Activated naive CD4-positive, alpha-beta T cell treated with Interleukin-2 at 50 U/mL for 16 hours (primary cell): ENCODE measurements at regions not wholly inside any gene's neighbourhood (a gene's known extent, or its start where the extent isn't known, plus 50 kb on each side); places are given as distances from the start of the nearest gene placed in this dataset.
"Not testable (repeated sequence)": the region's sequence is repeated elsewhere in the genome, so short reads cannot be mapped to it uniquely, and the experiment has no call there.

Experiments
- DNase-seq: peaks from one replicate; pipeline ENCODE4 v3.0.0-alpha.2; 2020

GRCh38 chr2:234271338-234271737, 220.8 kb downstream of the SPP2 start:
- no peak for DNase-seq

DNA sequence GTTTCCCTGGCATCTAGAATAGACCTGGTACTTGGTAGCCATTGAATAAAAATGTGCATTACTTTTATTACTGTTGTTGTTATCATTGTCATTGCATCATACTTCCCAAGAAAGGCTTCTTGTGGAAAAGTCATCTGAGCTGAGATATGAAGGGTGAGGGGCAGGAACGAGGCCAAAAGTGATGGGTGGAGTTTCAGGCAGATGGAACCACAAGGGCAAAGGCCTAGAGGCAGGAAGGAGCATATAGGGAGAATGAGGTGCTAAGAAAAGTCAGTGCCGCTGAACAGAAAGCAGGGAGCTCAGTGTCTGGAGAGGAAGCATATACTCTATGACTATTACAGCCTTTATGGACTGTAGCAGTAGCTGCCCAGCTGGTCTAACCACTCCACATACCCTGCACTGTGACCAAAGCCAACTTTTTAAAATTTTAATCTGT, 219.3 kb downstream of the SPP2 start:
- DNase-seq = no peak

- no peak for DNase-seq
These were observed 217.0 kb downstream of the SPP2 start for GRCh38 chr2:234267534-234267933.

- no peak for DNase-seq
These were observed 216.4 kb downstream of the SPP2 start for GRCh38 chr2:234266952-234267351.

GRCh38 chr2:234265206-234265605, 214.7 kb downstream of the SPP2 start:
- no peak for DNase-seq

DNA sequence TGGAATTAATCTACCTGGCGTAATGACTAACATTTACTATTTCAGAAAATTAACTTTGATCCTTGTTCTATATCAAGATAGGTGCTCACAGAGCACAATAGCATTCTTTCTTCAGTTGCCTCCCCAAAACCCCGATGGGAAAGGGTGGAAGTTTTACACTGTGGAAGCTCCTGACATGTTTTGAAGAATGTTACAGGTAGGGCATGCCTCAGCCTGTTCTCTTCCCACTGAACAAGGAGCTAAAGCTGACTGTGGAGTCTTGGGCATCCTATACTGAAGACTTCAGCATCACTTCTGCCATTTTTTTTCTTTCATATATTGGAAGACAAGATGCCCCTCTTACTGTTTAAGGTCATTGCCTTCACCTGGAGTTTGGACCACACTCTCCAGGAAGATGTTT, 211.2 kb downstream of the SPP2 start:
- DNase-seq = no peak

GRCh38 chr2:234259440-234259839, 208.9 kb downstream of the SPP2 start:
- DNase-seq = no peak

- DNase-seq = no peak
These were observed 208.2 kb downstream of the SPP2 start for GRCh38 chr2:234258562-234259141.

- DNase-seq = peak; percentile 25
These were observed 207.5 kb downstream of the SPP2 start for GRCh38 chr2:234257859-234258561.

- DNase-seq = no peak
These were observed 206.0 kb downstream of the SPP2 start for GRCh38 chr2:234256516-234256915.

DNA sequence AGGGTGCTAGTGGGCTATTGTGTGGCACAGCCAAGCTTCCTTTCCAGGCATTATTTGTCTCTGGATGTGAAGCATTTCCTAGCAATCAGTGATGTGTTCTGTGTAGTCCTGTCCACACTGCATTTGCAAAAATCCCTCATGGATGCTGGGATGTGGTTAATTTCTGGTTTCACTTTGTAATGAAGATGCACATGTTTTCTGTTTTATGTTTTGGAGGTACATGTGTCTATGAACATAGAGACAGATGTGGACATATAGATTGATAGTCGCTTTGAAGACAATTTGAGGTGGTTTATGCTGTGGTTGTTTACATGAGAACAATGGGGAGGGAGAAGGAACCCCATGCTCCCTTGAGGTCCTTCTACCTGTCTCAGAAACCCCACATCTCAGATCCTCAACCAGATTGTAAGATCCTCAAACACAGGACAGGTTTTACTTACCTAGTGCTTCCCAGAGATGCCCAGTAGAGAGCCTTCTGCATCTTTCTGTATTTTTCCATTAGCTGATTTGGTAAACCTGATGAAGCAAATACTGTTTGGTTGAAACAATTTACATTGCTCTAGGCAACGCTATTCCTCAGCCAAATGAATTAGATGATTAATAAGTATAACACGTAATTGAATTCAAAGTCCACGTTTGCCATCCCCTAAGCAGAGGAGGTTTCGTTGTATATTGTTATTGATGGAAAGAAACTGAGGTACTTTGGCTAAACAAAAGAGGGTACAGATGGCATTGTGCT, 204.4 kb downstream of the SPP2 start:
- no peak for DNase-seq

DNA sequence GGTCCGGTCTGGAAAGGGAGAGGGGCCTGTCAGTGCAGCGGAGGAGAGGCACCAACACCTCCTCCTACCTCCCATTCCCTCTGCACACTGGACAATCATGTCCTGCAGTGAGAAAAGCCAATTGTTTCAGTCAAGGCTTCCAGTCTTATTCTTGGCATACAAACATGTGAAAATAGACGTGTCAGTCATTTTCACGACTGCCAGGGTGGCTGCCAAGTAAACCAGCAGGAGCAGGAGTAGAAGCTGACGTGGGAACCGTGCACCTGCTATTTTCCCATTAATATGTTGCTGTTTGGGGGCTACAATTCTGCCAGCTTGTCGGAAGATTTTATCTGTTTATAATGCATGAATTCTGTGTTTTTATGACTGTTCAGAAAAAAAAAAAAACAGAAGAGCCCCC, 202.3 kb downstream of the SPP2 start:
- DNase-seq = no peak

- no peak for DNase-seq
These were observed 201.1 kb downstream of the SPP2 start for GRCh38 chr2:234251326-234252271.

DNA sequence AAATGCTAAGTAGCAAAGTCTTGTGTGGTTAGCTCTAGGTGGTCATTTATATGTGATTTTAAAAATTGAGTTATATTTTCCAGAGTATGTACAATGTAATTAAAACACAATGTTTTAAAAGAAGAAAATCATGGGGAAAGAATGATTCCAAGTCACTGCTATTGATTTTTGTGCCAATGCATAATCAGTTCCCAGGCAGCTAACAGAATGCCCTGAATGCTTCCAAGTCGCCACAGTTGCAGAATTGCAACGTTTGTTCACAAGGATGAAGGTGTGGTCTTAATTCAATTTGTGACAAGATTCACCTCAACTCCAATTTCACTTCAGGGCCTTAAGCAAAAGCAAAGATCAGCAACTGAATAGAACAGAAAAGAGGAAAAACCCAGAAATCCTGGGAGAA, 200.4 kb downstream of the SPP2 start:
- DNase-seq = no peak

DNA sequence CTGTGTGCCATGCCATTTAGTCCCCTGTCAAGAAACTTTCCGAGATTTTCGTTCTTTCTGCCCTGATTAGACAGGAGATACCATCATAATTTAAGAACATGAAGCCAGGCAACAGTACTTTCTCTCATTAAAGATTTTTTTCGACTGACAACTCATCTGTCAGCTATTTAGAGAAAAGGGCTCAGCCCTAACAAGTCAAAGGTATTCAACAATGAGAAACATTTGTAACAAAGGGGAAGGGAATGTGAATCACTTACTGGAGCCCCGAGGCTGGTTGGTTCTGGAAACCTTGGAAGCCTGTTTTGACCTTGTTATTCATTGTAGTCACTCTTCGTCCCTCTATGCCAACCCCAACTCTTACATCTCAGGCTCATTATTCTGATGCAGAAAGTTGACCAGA, 199.4 kb downstream of the SPP2 start:
- no peak for DNase-seq

DNA sequence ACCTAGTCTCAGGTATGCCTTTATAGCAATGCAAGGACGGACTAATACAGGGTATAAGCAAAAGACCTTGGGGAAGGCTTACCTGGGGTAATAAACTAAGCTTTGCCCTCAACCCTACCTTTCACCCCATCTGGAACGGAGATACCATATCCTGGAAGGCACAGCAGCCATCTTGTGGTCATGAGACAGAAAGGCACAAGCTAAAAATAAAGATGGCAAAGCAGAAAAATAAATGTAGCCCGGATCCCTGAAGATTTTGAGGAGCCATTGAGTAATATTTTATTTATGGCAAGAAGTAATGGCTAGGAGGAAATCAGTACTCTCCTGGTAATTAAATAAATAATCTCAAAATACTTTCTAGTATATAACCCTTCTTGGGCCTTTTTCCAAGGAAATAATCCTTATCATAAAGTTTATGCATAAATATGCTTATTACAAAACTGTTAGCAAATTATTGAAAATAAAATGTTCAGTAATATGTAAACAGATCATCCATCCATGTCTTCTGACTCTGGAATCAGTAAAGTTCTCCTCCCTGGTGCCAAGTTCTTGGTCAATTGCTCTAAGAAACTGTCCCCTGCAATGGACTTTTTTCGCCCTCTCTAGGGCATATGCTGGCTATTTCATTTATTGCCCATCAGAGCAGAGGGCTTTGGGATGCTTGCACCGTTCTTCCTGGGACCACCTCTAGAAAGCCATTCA, 198.7 kb downstream of the SPP2 start:
- no peak for DNase-seq

GRCh38 chr2:234248213-234248710, 197.8 kb downstream of the SPP2 start:
- not testable (repeated sequence) for DNase-seq

GRCh38 chr2:234247453-234248180, 197.1 kb downstream of the SPP2 start:
- DNase-seq = no peak

DNA sequence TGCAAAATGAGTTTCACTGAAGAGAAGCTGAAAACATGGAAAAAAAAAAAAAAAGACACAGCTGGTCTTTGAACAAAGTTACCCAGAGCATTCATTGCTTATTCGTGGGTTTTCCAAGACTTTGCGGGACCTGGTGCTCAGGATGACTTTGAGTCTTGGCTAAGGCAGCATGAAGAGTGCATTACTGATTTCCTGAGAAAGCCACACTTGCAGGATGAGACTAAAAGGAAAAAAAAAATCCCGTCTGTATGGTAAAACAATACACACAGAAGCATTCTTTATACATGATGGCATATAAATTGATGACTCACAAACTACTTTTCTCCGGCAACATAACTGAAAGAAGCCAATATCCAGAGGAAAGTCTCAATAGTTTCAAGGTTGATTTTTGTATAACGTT, 195.4 kb downstream of the SPP2 start:
- no peak for DNase-seq

GRCh38 chr2:234243871-234244565, 193.5 kb downstream of the SPP2 start:
- no peak for DNase-seq

DNA sequence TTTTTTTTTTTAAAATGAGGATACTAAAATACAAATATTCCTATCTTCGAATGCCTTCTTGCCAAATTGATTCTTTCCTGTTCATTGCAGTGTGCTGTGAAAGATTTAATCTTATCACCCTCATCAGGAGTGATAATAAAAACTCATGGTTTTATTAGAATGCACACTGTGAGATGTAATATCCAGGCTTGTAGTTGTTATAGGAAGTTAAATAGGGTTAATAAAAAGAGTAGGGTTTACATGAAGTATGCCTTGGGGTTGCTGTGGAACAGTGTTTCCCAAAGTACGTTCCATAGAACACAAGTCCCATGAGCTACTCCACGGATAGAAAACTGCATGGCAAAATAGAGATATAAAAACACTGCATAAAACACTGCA, 191.9 kb downstream of the SPP2 start:
- DNase-seq = no peak
